Endodermal cell (in vitro differentiated cells): ENCODE measurements at regions not wholly inside any gene's neighbourhood (a gene's known extent, or its start where the extent isn't known, plus 50 kb on each side); places are given as distances from the start of the nearest gene placed in this dataset.

Experiments
- DNase-seq: peaks from one replicate; pipeline ENCODE4 v3.0.0-alpha.2; 2017
- H3K27ac ChIP-seq: 2 replicates; pipeline ENCODE4 v1.5.1; 2013; ENCODE audit warnings: mild to moderate bottlenecking, low read depth, low read length, moderate library complexity
- H3K27me3 ChIP-seq: 2 replicates; pipeline ENCODE4 v1.6.1; 2013; ENCODE audit warnings: mild to moderate bottlenecking, low read length, moderate library complexity; ENCODE audit not compliant: insufficient read depth, control insufficient read depth, poor library complexity, severe bottlenecking
- H3K36me3 ChIP-seq: 2 replicates; pipeline ENCODE4 v1.7.0; 2013; ENCODE audit warnings: mild to moderate bottlenecking, low read length, moderate library complexity; ENCODE audit not compliant: control insufficient read depth, insufficient read depth
- H3K4me1 ChIP-seq: one replicate; pipeline ENCODE4 v1.7.0; 2013; ENCODE audit warnings: low read length; ENCODE audit not compliant: control insufficient read depth, insufficient read depth
- H3K4me3 ChIP-seq: 2 replicates; pipeline ENCODE4 v1.5.1; 2013; ENCODE audit warnings: mild to moderate bottlenecking, low read length, moderate library complexity
- H3K9ac ChIP-seq: 2 replicates; pipeline ENCODE4 v1.6.1; 2013; ENCODE audit warnings: mild to moderate bottlenecking, low read length, moderate library complexity; ENCODE audit not compliant: poor library complexity, severe bottlenecking; ENCODE audit errors: extremely low read depth
- H3K9me3 ChIP-seq: 2 replicates; pipeline ENCODE4 v1.6.1; 2013; ENCODE audit warnings: mild to moderate bottlenecking, low read length, moderate library complexity; ENCODE audit not compliant: control insufficient read depth
- H3K27ac Mint-ChIP-seq: 2 replicates; pipeline ENCODE4 v1.8.0; 2020; ENCODE audit warnings: mixed read lengths
- H3K27me3 Mint-ChIP-seq: 2 replicates; pipeline ENCODE4 v1.8.0; 2021; ENCODE audit warnings: mild to moderate bottlenecking, mixed read lengths; ENCODE audit not compliant: insufficient read depth
- H3K36me3 Mint-ChIP-seq: 2 replicates; pipeline ENCODE4 v1.8.0; 2020; ENCODE audit warnings: low read depth, mixed read lengths
- H3K4me1 Mint-ChIP-seq: 2 replicates; pipeline ENCODE4 v1.8.0; 2020; ENCODE audit warnings: mixed read lengths
- H3K4me3 Mint-ChIP-seq: 2 replicates; pipeline ENCODE4 v1.8.0; 2020; ENCODE audit warnings: mild to moderate bottlenecking, moderate library complexity, mixed read lengths
- H3K9me3 Mint-ChIP-seq: 2 replicates; pipeline ENCODE4 v1.8.0; 2020; ENCODE audit warnings: mild to moderate bottlenecking, mixed read lengths
- WGBS, 2 experiments: methylation state at CpG; one replicate each; pipeline versions ENCODE4 v1.1.5 to v1.1.7; 2013; ENCODE audit warnings: missing lambda C conversion rate in 2 of 2, mixed read lengths in 1 of 2; ENCODE audit not compliant: insufficient coverage in 1 of 2, insufficient read length in 1 of 2; 5-methylcytosine and 5-hydroxymethylcytosine counted together
- TF ChIP-seq, protein P1 (sequence below): fragments of 200-600 bp; sonication (generic); conservative IDR thresholded peaks from 2 replicates; pipeline ENCODE4 v1.5.0; 2021; ENCODE audit warnings: antibody characterized with exemption, mild to moderate bottlenecking

GRCh38 chr14:71642715-71643114 lies 289.5 kb upstream of the RGS6 start:
- Histone ChIP-seq H3K4me1 (peaks cover 5% of the 10 kb centered on the region), H3K9ac (no peak overlapping the region), H3K9me3 (peaks cover 20% of the 10 kb centered on the region), H3K27me3 (no peaks in the 10 kb centered on the region), H3K36me3 (no peaks in the 10 kb centered on the region), H3K4me3 (no peak overlapping the region), H3K27ac (no peak overlapping the region)
- Mint-ChIP-seq H3K4me3 (no peak overlapping the region), H3K9me3 (peaks cover 17% of the 10 kb centered on the region), H3K36me3 (peaks cover 30% of the 10 kb centered on the region), H3K4me1 (peaks cover 20% of the 10 kb centered on the region), H3K27me3 (no peaks in the 10 kb centered on the region), H3K27ac (no peak overlapping the region)
- TF ChIP-seq, protein P1, sequence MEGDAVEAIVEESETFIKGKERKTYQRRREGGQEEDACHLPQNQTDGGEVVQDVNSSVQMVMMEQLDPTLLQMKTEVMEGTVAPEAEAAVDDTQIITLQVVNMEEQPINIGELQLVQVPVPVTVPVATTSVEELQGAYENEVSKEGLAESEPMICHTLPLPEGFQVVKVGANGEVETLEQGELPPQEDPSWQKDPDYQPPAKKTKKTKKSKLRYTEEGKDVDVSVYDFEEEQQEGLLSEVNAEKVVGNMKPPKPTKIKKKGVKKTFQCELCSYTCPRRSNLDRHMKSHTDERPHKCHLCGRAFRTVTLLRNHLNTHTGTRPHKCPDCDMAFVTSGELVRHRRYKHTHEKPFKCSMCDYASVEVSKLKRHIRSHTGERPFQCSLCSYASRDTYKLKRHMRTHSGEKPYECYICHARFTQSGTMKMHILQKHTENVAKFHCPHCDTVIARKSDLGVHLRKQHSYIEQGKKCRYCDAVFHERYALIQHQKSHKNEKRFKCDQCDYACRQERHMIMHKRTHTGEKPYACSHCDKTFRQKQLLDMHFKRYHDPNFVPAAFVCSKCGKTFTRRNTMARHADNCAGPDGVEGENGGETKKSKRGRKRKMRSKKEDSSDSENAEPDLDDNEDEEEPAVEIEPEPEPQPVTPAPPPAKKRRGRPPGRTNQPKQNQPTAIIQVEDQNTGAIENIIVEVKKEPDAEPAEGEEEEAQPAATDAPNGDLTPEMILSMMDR, result no peak
- no peak for DNase-seq
- 100% methylated on average over 1 of the region's 1 CpG; no CpG with 5 or more reads in 1 of the 2 experiments for WGBS, 2 experiments

DNA sequence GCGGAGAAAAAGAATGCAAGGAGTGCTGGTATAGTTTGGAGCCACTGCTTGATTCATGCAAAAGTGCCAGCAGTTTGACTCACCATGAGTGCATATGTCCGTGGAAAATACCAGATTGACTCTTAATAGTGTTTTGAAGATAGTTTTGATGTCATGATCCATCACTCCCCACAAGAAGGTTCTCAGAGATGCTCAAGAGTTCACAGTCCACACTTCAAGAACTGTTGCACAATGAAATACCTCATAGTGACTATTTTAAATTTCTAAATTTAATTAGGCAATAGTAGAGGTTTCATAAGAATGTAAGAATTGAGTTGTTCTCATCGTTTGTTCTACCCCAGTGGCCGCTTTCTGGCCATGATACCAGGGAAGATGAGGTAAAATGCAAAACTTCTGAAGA lies 286.6 kb upstream of the RGS6 start:
- Mint-ChIP-seq H3K4me1 (peaks cover 30% of the 10 kb centered on the region), H3K9me3 (peaks cover 17% of the 10 kb centered on the region), H3K4me3 (no peak overlapping the region), H3K27me3 (no peaks in the 10 kb centered on the region), H3K36me3 (peaks cover 39% of the 10 kb centered on the region), H3K27ac (no peak overlapping the region)
- TF ChIP-seq, protein P1, result no peak
- H3K4me3 ChIP-seq, result no peak overlapping the region
- no peak overlapping the region for H3K9ac ChIP-seq
- 96 to 98% methylated on average over 3 to 4 of the region's 4 CpGs for WGBS, 2 experiments
- H3K36me3 ChIP-seq, result no peaks in the 10 kb centered on the region
- H3K4me1 ChIP-seq, result peaks cover 5% of the 10 kb centered on the region
- H3K27ac ChIP-seq, result no peak overlapping the region
- H3K9me3 ChIP-seq, result peaks cover 20% of the 10 kb centered on the region
- no peaks in the 10 kb centered on the region for H3K27me3 ChIP-seq
- no peak for DNase-seq

DNA sequence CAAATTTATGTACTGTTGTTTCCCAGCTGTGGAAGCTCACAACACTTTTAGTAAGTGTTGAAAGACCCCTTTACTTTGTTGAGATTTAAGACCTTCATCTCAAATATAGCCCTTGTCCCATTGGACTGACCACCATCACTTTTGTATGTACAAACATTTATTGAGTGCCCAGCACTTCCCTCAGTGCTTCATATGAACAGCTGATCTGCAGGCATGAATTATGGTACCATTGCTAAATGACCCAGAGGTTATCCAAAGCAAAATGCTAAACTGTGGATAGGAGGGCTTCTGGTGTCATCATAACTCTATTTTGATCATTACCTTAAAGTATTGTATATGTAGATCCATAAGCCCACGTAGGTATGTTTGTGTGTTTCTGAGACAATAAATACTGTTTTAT lies 285.7 kb upstream of the RGS6 start:
- TF ChIP-seq, protein P1, result no peak
- H3K27ac Mint-ChIP-seq, result peak overlapping the region; percentile 87
- peaks cover 45% of the 10 kb centered on the region for H3K36me3 Mint-ChIP-seq
- H3K27me3 Mint-ChIP-seq, result no peaks in the 10 kb centered on the region
- Histone ChIP-seq H3K36me3 (peaks cover 6% of the 10 kb centered on the region), H3K9ac (no peak overlapping the region), H3K27me3 (no peaks in the 10 kb centered on the region), H3K4me1 (peaks cover 5% of the 10 kb centered on the region), H3K9me3 (peaks cover 25% of the 10 kb centered on the region), H3K27ac (no peak overlapping the region), H3K4me3 (no peak overlapping the region)
- peaks cover 30% of the 10 kb centered on the region for H3K4me1 Mint-ChIP-seq
- H3K4me3 Mint-ChIP-seq, result peak overlapping the region; percentile 33
- peaks cover 19% of the 10 kb centered on the region for H3K9me3 Mint-ChIP-seq
- WGBS, 2 experiments, result no CpG with 5 or more reads among the region's 1 CpG
- no peak for DNase-seq
